HG02943 (cell line): ENCODE measurements at regions not wholly inside any gene's neighbourhood (a gene's known extent, or its start where the extent isn't known, plus 50 kb on each side); places are given as distances from the start of the nearest gene placed in this dataset.
"Not testable (repeated sequence)": the region's sequence is repeated elsewhere in the genome, so short reads cannot be mapped to it uniquely, and the experiment has no call there.

Experiments
- ATAC-seq: cut with Tn5 transposase; IDR thresholded peaks from one replicate; pipeline ENCODE4 v1.9.1; 2021; ENCODE audit warnings: mild to moderate bottlenecking, low read depth, moderate library complexity; ENCODE audit not compliant: unreplicated experiment

DNA sequence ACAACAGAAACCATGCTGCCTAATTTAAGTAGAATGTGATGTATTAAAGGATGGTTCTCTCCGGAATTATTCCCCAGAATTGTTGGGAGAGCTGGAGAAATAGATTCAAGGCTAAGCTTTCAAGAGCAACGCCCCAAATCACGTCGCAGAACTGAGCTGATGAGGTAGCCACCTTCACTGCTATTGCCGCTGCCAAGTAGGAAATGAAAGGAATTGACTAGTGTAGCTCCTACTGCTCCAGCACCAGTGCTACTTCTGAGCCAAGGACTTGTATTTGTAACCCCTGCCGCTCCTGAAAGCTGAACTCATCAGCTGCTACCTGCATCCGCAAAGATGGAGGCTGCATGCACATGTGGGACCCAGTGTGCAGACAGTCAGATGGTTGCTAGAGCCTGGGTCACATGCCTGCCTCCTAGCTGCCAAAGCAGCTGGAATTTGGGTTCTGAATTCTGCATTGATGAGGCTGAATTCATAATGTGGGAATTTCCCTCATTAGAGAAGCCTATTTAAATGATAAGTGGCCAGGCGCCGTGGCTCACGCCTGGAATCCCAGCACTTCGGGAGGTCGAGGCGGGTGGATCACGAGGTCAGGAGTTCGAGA is 173.9 kb downstream of the PDGFRA start:
- no peak for ATAC-seq

DNA sequence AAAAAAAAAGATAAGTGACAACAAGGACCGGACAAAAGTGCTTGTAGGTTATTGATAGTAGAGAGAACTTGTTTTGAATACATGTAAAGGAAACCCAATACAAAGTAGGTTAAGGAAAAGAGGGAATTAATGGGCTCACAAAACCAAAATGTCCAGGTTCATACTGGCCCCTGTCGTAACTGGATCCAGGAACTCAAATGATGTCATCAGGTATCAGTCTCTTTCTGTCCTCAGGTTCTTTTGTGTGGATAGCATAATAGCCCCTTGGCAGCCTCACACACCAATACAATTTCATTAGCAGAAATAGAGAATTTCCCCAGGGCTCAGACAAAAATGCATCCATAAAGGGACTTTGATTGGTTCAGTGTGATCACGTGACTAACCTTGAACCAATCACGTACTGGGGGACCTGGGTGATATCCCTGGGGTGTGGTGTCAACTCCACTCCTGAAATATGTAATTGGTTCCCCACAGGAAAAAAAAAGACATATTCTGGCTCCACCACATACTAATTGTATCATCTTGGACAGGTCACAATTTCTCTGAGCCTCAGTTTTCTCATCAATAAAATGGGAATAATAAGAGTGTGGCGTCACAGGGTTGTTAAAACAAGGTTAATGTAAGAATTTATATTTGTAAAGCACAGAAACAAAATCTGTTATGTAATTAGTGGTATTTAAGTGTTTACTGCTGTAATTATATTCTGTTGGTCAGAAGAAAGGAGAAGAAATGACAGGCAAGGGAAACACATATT is 174.8 kb downstream of the PDGFRA start:
- ATAC-seq: no peak

DNA sequence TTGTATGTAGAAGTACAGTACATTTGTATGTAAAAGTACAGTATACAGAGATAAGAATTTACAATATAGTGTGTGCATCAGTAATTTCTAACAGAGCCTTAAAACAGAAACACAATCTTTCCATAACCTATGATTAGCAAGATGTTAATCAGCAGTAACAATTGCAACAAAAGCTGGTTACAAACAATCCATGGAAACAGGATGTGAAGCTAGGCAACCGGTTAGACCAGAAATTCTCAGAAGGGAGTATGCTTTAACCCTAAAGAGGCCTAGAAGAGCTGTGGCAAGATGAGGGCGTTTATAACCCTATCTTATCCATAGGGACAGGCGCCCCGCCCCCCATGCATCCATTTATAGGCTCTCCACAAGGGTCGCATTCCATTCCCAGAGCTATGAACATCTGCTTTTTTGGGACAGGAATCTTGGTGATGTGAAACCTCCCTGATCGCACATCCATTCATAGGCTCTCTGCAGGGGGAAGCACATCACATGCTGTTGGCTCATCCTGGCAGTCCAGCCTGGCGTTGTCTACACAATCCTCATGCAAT is 180.3 kb downstream of the PDGFRA start:
- ATAC-seq: not testable (repeated sequence)

- ATAC-seq: no peak
These were observed 185.5 kb downstream of the PDGFRA start for GRCh38 chr4:54414545-54414944.

DNA sequence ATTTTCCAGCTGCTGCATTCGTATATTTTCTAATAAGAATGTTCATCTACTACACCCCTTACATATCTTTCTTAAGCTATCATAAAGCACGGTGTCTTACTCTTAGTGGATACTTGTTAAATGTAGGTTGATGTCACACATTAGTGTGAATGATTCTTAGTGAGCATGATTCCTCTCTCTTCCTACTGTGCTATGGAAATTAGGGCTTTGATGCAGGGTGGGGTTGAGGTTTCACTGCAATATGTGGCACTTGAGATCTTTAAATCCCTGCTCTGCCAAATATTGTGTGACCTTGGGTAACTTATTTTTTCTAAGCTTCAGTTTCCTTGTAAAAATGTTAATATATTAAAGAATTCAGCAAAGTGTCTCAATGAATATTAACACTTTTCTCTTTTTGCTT is 188.4 kb downstream of the PDGFRA start:
- ATAC-seq: no peak

- ATAC-seq: no peak
These were observed 189.4 kb downstream of the PDGFRA start for GRCh38 chr4:54418468-54418867.

DNA sequence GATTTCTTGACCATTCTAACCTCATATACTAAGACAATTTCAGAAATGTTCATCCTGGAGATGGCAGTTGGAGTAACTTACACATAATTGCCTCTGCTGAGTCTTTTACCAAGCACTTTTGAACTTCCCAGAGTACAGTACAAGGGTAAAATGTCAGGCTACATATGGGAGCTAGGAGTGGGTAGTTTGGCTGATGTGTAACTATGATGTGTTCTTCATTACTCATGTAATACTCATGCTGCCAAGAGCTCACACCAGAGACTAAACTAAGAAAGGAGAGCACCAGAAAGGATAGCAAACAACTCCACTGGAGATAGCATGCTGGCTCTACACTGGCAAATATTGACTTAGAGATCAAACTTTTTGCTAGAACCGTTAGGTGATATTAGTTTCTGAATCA is 194.0 kb downstream of the PDGFRA start:
- ATAC-seq: no peak

DNA sequence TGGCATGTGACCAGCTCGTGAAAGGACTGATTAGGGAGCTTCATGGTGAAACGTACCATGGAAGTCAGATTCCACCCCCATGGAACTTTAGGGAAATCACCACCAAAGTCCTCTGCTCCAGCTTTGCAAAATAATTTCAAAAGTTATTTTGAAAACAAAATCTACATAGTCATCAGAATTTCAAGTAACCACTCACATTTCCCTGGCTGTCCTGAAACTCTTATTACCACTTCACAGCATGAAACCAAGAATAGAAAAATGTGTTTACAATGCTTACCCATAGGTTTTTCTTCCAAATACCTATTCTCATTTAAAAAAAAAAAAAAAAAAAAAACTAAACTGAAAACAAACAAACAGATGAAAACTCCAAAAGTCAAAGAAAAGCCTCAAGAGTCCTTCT is 198.7 kb downstream of the PDGFRA start:
- no peak for ATAC-seq

GRCh38 chr4:54428940-54429339 is 199.8 kb downstream of the PDGFRA start:
- no peak for ATAC-seq

DNA sequence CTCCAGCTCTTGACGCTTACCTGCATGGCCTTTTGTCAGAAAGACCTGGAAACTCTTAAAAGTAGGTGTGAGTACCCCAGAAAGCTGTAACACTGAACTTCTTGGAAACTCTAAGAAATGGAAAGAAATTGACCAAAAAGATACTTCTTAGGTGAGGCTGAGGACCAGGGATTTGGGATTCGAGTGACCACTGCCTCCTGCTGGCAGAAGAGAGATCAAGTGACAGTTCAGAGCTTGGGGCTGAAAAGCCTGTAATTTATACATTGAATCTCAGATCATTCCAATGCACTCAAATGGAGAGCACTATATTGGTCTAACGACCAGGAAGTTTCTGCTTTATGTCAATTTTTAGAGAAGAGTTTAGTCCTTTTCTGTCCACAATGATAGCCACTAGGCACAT is 204.6 kb downstream of the PDGFRA start:
- ATAC-seq: no peak

DNA sequence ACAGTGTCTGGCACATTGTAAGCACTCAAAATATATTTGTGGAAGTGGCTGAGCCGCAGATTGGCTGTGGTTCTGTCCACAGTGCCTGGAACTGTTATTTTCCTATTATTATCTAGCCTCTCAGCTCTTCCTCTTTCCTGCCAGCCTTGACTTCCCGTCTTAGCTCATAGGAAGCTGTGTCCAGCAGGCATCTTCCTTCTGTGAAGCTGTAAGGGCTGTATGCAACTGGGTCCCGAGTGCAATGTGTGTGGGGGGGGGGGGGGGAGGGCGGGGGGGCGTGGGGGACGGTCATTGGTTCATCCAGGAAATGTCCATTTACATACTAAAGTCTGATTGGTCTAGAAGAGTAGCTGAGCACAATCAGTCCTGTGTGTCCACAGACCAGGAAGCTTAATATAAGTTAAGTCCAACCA is 210.7 kb downstream of the PDGFRA start:
- ATAC-seq: no peak

DNA sequence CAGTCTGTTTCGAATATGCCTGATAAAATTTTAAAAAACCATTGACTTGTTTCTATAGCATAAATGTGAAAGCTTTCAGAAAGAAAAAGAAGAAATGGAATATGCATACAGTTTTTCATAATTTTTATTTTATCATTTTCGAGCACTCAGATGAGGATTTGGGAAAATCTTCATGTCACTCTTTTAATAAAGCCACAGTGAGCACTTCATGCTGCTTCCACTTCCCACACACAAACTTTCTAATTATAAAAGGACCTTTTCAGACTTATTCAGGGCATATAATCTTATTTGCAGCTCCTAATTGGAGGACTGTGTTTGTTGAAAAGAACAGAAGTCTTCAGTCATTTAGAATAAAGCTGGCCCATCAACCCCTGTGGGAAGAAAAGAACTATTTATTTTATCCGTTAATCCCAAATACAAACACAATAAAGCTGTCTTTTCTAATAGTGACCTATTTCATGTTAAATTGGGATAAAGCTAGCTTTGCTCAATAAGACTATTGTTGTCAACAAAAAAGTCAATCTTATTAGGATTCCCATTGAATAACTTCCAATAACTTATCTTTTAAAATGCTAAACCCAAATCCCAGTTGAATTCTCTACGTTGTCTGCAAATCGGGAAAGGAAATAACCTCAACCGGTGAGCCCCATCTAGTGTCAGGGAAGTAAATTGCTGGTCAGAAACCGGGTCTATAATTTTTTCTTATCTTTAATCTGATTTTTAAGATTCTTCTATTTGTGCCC is 211.5 kb downstream of the PDGFRA start:
- no peak for ATAC-seq

GRCh38 chr4:54445866-54446265 is 211.9 kb upstream of the KIT start:
- no peak for ATAC-seq

GRCh38 chr4:54446581-54446980 is 211.2 kb upstream of the KIT start:
- no peak for ATAC-seq

- ATAC-seq: no peak
These were observed 210.5 kb upstream of the KIT start for GRCh38 chr4:54447304-54447703.

DNA sequence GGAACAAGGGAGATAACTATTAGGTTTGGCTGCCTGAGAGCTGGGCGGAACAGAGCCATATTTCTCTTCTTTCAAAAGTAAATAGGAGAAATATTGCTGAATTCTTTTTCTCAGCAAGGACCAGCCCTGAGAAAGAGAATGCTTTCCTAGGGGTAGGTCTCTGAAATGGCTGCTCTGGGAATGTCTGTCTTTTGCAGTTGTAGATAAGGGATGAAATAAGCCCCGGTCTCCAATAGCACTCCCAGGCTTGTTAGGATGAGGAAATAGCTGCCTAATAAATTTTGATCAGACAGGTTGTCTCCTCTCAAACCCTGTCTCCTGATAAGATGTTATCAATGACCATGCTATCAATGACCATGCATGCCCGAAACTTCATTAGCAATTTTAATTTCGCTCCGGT is 207.8 kb upstream of the KIT start:
- ATAC-seq: no peak

GRCh38 chr4:54466960-54467359 is 190.8 kb upstream of the KIT start:
- not testable (repeated sequence) for ATAC-seq

DNA sequence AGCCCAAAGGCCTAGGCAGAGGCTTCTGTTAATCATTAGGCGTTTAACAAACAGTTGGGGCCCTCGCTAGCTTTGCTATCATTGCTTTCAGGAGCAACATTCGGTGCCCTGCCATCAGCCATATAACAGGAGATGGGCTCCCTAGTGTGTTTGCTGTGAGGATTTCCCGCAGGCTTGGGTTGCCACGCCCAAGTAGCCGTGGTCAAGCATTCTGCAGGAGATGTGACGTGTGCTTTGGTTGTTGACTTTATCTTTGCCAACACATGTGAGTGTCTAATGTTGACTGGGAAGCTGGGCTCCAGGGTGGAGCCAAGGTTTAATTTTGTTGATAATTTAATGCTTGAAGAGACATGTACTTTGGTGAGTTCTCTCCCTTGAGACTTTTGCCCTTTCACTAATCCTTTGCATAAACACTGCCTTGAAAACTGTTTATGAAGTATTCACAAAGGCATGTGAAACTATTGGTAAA is 184.6 kb upstream of the KIT start:
- no peak for ATAC-seq

- ATAC-seq: no peak
These were observed 184.0 kb upstream of the KIT start for GRCh38 chr4:54473798-54474197.

DNA sequence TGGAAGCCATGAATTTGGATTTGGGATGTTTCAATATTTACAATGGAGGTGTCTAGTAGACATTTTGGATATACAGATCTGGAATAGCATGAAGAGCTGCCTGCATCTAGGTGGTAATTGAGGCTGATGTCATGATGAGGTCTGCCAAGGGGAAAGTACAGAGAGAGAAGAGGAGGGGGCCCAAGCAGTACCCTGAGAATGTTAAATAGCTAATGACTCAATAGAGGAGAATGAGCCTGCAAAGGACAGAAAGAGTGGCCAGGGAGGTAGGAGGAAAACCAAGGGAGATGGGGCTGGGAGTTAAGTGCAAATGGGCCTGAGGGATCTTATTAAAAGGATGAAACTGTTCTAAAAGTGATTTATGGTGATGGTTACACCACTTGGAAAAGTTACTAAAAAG is 182.2 kb upstream of the KIT start:
- no peak for ATAC-seq

GRCh38 chr4:54482529-54483200 is 175.1 kb upstream of the KIT start:
- ATAC-seq: no peak
